ENCODE measurements at regions not wholly inside any gene's neighbourhood (a gene's known extent, or its start where the extent isn't known, plus 50 kb on each side); places are given as distances from the start of the nearest gene placed in this dataset.

- H3K27me3 ChIP-seq (ENCODE audit: insufficient read depth in 3 of 3, low read length in 2 of 3) = no peaks in the 10 kb centered on the region
- no peaks in the 10 kb centered on the region for H3K4me1 ChIP-seq
- intact Hi-C loops (cut with DNase I) = no loop called here
- DNase-seq = no peak
- ATAC-seq = no peak
- H3K27ac ChIP-seq = no peak overlapping the region
- no peak overlapping the region for H3K4me3 ChIP-seq
- WGBS, 3 donors = 38 to 48% (median 47%) methylated on average over 2 of the region's 2 CpGs
- TF ChIP-seq CTCF (IDR thresholded peaks at IDR 0.05) = no peak
- H3K9me3 ChIP-seq = no peaks in the 10 kb centered on the region
- H3K36me3 ChIP-seq (ENCODE audit: insufficient read depth in 1 of 2, low read depth in 1 of 2) = no peaks in the 10 kb centered on the region
Observed at GRCh38 chr3:56887402-56888025, 85.8 kb upstream of the ARHGEF3 start.

GRCh38 chr3:56886314-56886713 is 84.6 kb upstream of the ARHGEF3 start:
- no peak overlapping the region for H3K4me3 ChIP-seq
- H3K27ac ChIP-seq = no peak overlapping the region
- intact Hi-C loops (cut with DNase I) = no loop called here
- WGBS, 3 donors = 63 to 71% (median 63%) methylated on average over 6 of the region's 6 CpGs
- ATAC-seq (no peak), DNase-seq (no peak)
- no peaks in the 10 kb centered on the region for H3K4me1 ChIP-seq
- H3K36me3 ChIP-seq (ENCODE audit: insufficient read depth in 1 of 2, low read depth in 1 of 2) = no peaks in the 10 kb centered on the region
- H3K27me3 ChIP-seq (ENCODE audit: insufficient read depth in 3 of 3, low read length in 2 of 3) = no peaks in the 10 kb centered on the region
- no peaks in the 10 kb centered on the region for H3K9me3 ChIP-seq
- no peak for TF ChIP-seq CTCF (IDR thresholded peaks at IDR 0.05)

GRCh38 chr3:56885879-56886278 is 84.1 kb upstream of the ARHGEF3 start:
- Histone ChIP-seq H3K9me3 (no peaks in the 10 kb centered on the region), H3K27me3 (ENCODE audit: insufficient read depth in 3 of 3, low read length in 2 of 3) (no peaks in the 10 kb centered on the region), H3K4me3 (no peak overlapping the region), H3K4me1 (no peaks in the 10 kb centered on the region), H3K36me3 (ENCODE audit: insufficient read depth in 1 of 2, low read depth in 1 of 2) (no peaks in the 10 kb centered on the region), H3K27ac (no peak overlapping the region)
- no peak for TF ChIP-seq CTCF (IDR thresholded peaks at IDR 0.05)
- intact Hi-C loops (cut with DNase I) = no loop called here
- DNase-seq = no peak
- ATAC-seq = no peak
- 39 to 70% (median 46%) methylated on average over 2 of the region's 2 CpGs for whole genome bisulfite sequencing, 3 donors

GRCh38 chr3:56885453-56885852 is 83.7 kb upstream of the ARHGEF3 start:
- no peaks in the 10 kb centered on the region for H3K4me1 ChIP-seq
- TF ChIP-seq CTCF (IDR thresholded peaks at IDR 0.05) = no peak
- H3K36me3 ChIP-seq (ENCODE audit: insufficient read depth in 1 of 2, low read depth in 1 of 2) = no peaks in the 10 kb centered on the region
- intact Hi-C loops (cut with DNase I) = no loop called here
- ATAC-seq = peak in 2 of 4 donors; percentile 30 to 36
- no peaks in the 10 kb centered on the region for H3K27me3 ChIP-seq (ENCODE audit: insufficient read depth in 3 of 3, low read length in 2 of 3)
- no peak overlapping the region for H3K27ac ChIP-seq
- no peaks in the 10 kb centered on the region for H3K9me3 ChIP-seq
- DNase-seq = no peak
- H3K4me3 ChIP-seq = no peak overlapping the region

- Histone ChIP-seq H3K9me3 (no peaks in the 10 kb centered on the region), H3K27ac (no peak overlapping the region), H3K4me1 (no peaks in the 10 kb centered on the region), H3K27me3 (ENCODE audit: insufficient read depth in 3 of 3, low read length in 2 of 3) (no peaks in the 10 kb centered on the region), H3K36me3 (ENCODE audit: insufficient read depth in 1 of 2, low read depth in 1 of 2) (no peaks in the 10 kb centered on the region), H3K4me3 (no peak overlapping the region)
- WGBS, 3 donors = 50 to 56% (median 52%) methylated on average over 7 of the region's 7 CpGs
- ATAC-seq (no peak), DNase-seq (no peak)
- no peak for TF ChIP-seq CTCF (IDR thresholded peaks at IDR 0.05)
- intact Hi-C loops (cut with DNase I) = no loop called here
Observed at GRCh38 chr3:56884387-56884786, 82.6 kb upstream of the ARHGEF3 start.
